ENCODE measurements at regions not wholly inside any gene's neighbourhood (a gene's known extent, or its start where the extent isn't known, plus 50 kb on each side); places are given as distances from the start of the nearest gene placed in this dataset.

GRCh38 chr2:7672027-7672684 is 754.9 kb downstream of the RNF144A start:
- peak in 2 of 5 donors; percentile 28 to 65 for DNase-seq
- intact Hi-C loops (cut with DNase I) = no loop called here
- Histone ChIP-seq H3K27me3 (no peaks in the 10 kb centered on the region), H3K36me3 (no peaks in the 10 kb centered on the region), H3K9me3 (peaks cover 0 to 6% (median 0%) of the 10 kb centered on the region in 12 donors), H3K4me3 (no peak overlapping the region), H3K27ac (no peak overlapping the region), H3K4me1 (peaks cover 0 to 13% (median 3%) of the 10 kb centered on the region in 12 donors)
- no peak for TF ChIP-seq POLR2A (IDR thresholded peaks at IDR 0.05)
- TF ChIP-seq CTCF (IDR thresholded peaks at IDR 0.05) = peak; percentile 23 to 63 (median 46)
- ATAC-seq = no peak
- 79 to 83% (median 82%) methylated on average over 8 of the region's 8 CpGs for WGBS, 4 donors

GRCh38 chr2:7672685-7673071 is 755.5 kb downstream of the RNF144A start:
- intact Hi-C loops (cut with DNase I) = no loop called here

GRCh38 chr2:7673101-7673500 is 755.9 kb downstream of the RNF144A start:
- peak overlapping the region in 1 of 12 donors; percentile 31 for H3K27ac ChIP-seq
- no peak for ATAC-seq
- H3K36me3 ChIP-seq = no peaks in the 10 kb centered on the region
- H3K27me3 ChIP-seq = no peaks in the 10 kb centered on the region
- H3K4me1 ChIP-seq = peaks cover 0 to 13% (median 3%) of the 10 kb centered on the region in 12 donors
- DNase-seq = no peak
- WGBS, 4 donors = 62 to 70% (median 65%) methylated on average over 5 of the region's 5 CpGs
- peaks cover 0 to 6% (median 0%) of the 10 kb centered on the region in 12 donors for H3K9me3 ChIP-seq
- intact Hi-C loops (cut with DNase I) = no loop called here
- TF ChIP-seq POLR2A (IDR thresholded peaks at IDR 0.05) = no peak
- no peak for TF ChIP-seq CTCF (IDR thresholded peaks at IDR 0.05)
- no peak overlapping the region for H3K4me3 ChIP-seq

More at GRCh38 chr2:7672685-7673071, 755.5 kb downstream of the RNF144A start:
- 86 to 92% (median 90%) methylated on average over 5 of the region's 5 CpGs for WGBS, 4 donors
- peaks cover 0 to 13% (median 3%) of the 10 kb centered on the region in 12 donors for H3K4me1 ChIP-seq
- H3K36me3 ChIP-seq = no peaks in the 10 kb centered on the region
- no peak for TF ChIP-seq CTCF (IDR thresholded peaks at IDR 0.05)
- no peak for TF ChIP-seq POLR2A (IDR thresholded peaks at IDR 0.05)
- H3K27me3 ChIP-seq = no peaks in the 10 kb centered on the region
- no peak overlapping the region for H3K4me3 ChIP-seq
- DNase-seq (no peak), ATAC-seq (no peak)
- no peak overlapping the region for H3K27ac ChIP-seq
- H3K9me3 ChIP-seq = peaks cover 0 to 6% (median 0%) of the 10 kb centered on the region in 12 donors

- H3K4me3 ChIP-seq = no peak overlapping the region
- H3K27me3 ChIP-seq = no peaks in the 10 kb centered on the region
- H3K36me3 ChIP-seq = no peaks in the 10 kb centered on the region
- TF ChIP-seq POLR2A (IDR thresholded peaks at IDR 0.05) (no peak), CTCF (IDR thresholded peaks at IDR 0.05) (no peak)
- no peak for ATAC-seq
- WGBS, 4 donors = 86 to 97% (median 91%) methylated on average over 2 of the region's 2 CpGs
- no peak for DNase-seq
- peaks cover 0 to 6% (median 0%) of the 10 kb centered on the region in 12 donors for H3K9me3 ChIP-seq
- H3K4me1 ChIP-seq = peaks cover 0 to 13% (median 3%) of the 10 kb centered on the region in 12 donors
- peak overlapping the region in 1 of 12 donors; percentile 31 for H3K27ac ChIP-seq
- intact Hi-C loops (cut with DNase I) = no loop called here
Observed at GRCh38 chr2:7673853-7674252, 756.6 kb downstream of the RNF144A start.

All from heart left ventricle (tissue), 16 donors.